Stimulated activated CD4-positive, alpha-beta T cell treated with anti-CD3 and anti-CD28 coated beads, Interleukin-2, amount 100 ng/mL, for 24 hours (primary cell): ENCODE measurements at regions not wholly inside any gene's neighbourhood (a gene's known extent, or its start where the extent isn't known, plus 50 kb on each side); places are given as distances from the start of the nearest gene placed in this dataset.

ENCODE experiments used
- DNase-seq, 2 donors: peaks; one replicate each; pipeline ENCODE4 v3.0.0-alpha.2; 2020

GRCh38 chr11:91407842-91408241, 816.8 kb upstream of the FAT3 start:
- no peak for DNase-seq

GRCh38 chr11:91406009-91406408, 818.6 kb upstream of the FAT3 start:
- no peak for DNase-seq

DNA sequence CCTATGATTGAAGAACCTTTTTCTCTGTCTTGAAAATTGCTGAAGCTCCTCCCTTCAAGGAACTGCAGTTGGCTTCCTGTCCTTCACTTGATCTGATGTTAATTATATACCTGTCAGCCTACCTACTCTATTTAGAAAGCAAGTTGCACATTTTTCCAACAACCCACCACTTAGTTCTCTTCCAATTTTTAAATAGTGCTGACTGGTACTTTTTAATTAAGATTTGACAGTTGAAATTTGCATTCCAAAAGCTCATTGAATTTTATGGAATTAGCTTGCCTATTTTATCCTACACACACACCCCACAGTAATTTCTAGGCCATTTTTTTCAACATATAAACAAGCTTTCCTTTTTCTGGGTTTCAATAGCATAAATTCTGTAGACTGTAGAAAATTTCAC, 820.3 kb upstream of the FAT3 start:
- no peak for DNase-seq

DNA sequence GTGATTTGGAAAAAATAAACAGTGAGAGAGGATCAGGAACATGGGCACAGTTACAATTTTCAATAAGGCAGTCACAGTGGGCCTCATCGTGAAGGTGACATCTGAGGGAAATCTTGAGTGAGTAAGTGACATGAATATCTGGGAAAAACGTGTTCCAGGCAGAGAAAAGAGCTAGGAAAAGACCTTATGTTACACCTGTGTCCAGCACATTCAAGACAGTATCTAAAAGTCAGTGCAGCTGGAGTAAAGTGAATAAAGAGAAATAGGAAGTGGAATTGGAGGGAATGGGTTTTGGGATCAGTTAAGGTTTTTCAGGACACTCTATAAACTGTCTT, 827.5 kb upstream of the FAT3 start:
- no peak for DNase-seq

GRCh38 chr11:91396236-91397133, 828.1 kb upstream of the FAT3 start:
- no peak for DNase-seq

GRCh38 chr11:91394727-91395414, 829.7 kb upstream of the FAT3 start:
- no peak for DNase-seq

DNA sequence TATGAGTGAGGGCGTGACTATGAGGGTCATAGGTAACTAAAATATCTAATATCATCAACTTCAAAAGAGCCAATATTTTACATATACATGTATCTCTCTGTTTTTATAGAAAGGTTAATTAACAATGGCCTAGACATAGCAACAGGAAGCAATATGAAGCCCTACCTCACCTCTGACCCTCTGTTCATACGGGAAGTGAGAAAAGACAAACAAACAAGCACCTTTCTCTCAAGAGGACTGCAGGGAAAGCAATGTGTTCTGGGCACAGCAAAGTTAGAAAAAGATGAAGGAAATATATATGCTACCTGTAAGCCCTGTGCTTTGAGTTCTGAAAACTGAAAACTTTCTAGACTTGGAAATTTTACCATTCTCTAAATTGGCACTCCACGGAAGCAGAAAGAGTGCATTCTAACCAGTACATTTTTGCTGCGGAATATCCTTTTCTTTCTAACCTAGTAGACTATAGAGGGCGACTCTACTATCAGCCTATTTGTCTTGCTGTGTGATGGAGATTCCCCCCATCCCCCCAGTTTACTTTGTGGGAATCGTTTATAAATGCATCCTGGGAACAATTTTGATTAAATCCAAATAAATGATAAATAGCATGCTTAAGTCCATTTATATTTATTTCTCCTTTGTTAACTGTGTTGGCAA, 830.4 kb upstream of the FAT3 start:
- no peak for DNase-seq

DNA sequence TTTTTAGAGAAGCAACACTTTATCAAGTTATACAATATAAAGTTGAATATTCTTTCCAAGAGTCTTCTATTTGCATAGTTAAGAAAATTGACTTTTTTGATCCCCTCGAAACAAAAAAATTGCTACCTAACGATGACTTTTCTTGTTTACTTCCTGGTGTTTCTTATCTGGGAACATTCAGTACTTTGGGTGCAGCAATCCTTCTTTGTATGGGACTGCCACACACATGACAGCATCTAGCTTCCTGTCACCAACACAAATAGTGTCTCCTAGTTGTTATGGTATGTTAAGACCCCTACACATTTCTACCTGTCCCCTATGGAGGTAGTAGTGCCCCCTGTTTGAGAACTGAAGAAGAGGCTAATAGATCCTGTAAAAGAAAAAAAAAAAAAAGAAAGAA, 841.7 kb upstream of the FAT3 start:
- no peak for DNase-seq

DNA sequence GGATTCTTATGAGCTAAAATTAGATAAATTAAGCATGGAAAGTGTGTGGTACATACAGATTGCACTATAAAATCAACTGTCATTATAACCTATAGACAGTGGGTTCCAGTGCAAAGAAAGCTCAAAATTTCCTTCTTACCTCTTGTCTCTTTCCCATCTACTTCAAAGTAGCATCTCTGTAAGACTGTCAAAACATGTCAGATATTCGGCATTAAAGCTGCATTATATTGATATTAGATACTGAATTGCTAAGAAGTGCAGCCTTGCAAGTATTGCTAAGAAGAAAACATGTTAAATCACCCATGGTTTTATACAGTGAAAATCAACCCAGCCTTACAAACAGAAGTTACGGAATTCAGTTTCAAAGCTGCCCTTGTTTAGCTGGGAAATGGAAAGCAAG, 849.8 kb upstream of the FAT3 start:
- no peak for DNase-seq

GRCh38 chr11:91373497-91373896, 851.1 kb upstream of the FAT3 start:
- no peak for DNase-seq

- no peak for DNase-seq
Measured at GRCh38 chr11:91366816-91367215, 857.8 kb upstream of the FAT3 start.

DNA sequence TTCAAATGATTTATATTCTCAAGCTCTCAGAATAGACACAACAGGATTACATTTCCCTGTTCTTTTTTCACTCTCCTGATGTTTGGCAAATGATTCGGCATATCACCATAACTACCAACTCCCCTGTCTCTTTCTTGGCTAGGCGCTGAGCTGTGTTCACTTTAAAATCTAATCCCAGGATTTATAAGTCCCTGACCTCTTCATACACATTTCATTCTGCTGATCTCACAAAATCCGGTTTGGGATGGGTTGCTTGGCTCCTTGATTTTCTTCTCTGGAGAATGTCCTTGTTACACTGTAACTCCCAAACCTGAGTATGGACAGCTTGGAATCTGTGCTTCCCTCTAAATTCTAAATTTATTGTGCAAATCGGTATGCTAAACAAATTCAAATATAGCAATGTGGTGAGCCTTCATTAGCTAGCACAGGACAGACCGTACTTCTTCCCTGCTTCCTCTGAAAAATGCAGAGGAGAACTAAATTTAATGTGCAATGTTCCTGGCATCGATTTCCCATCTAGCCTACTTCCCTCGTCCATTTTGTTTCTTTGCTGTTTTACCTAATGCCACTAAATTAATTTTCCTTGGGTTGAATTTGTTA, 858.5 kb upstream of the FAT3 start:
- DNase-seq, result no peak

DNA sequence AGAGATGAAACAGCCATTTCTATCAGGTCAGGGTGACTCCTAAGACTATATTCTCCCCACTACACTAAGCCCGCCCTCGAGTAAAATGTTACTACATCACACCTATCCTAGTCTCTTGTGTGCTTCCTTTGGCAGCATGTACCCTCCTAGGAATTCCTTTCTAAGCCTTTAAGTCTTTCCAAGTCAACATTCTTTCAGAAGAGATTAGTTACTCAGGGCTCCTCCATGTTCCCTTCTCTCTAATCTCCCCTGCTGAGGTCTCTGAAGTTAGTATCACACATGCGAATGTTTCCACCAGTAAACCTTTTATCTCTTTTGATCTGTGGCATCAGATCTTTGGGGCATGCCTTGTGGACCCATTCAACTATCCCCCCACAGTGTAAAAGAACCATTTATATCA, 873.7 kb upstream of the FAT3 start:
- DNase-seq, result no peak

DNA sequence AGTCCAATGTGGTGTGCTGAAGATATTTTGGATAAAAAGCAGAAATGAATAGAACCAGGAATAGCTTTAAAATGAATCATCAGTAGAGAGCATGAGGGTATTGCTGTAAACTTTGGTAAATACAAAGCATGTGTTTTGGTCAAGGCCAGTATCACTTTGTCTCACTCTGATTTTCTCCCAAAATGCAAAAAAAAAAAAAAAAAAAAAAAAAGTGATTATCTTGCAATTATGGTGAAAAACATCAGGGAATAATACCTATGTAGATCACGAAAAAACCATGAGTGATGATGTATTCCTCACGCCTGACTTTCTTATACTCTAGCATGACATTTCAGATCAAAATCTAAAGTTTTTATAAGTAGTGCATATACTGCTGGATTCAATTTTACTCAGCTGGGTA, 897.9 kb upstream of the FAT3 start:
- no peak for DNase-seq

DNA sequence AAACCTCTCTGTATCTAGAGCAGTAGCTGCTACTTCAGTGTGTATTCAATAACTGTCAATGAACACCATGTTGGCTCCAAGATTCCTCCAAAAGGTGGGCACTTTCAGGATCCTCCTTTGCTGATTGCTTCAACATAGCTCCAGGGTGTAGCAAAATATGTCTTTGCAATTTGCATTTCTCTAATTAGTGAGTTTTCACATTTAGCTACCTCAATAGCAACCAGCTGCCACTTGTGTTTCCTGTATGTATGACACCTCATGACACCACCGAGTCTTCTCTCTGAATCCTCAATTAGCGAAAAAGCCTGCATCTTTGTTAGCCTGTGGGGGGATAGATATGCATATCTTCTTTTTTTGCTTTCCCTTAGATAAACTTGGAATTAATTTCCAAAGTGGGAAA, 898.3 kb upstream of the FAT3 start:
- no peak for DNase-seq

- DNase-seq, result no peak
Measured at GRCh38 chr11:91314521-91314920, 910.1 kb upstream of the FAT3 start.

- no peak for DNase-seq
Measured at GRCh38 chr11:91312541-91312940, 912.1 kb upstream of the FAT3 start.

- DNase-seq, result no peak
Measured at GRCh38 chr11:91310085-91310484, 914.5 kb upstream of the FAT3 start.

DNA sequence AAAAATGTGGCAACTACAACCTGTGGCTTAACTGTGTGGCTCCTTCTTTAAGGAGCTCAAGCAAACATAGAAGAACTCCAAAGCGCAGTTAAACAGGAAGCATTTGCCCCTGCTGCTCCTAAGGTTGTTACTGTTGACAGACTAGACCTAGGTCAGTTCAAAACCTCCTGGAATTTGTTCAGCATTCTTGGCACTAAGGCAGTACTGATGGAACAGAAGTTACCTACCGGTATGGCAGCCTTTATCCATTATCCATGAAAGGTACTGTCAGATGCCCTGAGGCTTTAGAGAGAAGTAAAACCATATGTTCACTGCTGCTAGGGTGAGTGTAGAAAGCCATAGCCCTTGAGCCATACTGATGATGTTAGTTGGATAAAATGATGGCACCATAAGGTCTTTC, 916.5 kb upstream of the FAT3 start:
- DNase-seq, result no peak

DNA sequence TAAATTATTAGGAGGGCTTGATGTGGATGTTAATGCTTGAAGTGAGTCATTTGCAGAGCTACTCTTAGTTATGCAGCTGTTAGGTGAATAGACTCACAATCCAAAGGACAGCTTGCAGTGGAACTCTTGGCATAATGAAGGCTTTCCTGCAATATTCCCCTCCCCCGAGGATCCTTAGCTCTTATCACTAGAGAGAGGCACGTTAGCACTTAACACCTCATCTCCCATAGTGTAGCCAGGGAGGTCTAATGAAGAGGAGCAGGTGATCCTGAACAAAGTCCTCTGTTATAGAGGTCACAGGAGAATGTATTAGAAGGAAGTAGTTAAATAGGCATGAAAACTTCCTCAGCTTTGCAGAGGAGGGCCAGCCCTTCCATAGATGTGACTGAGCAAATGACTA, 919.2 kb upstream of the FAT3 start:
- DNase-seq, result no peak

DNA sequence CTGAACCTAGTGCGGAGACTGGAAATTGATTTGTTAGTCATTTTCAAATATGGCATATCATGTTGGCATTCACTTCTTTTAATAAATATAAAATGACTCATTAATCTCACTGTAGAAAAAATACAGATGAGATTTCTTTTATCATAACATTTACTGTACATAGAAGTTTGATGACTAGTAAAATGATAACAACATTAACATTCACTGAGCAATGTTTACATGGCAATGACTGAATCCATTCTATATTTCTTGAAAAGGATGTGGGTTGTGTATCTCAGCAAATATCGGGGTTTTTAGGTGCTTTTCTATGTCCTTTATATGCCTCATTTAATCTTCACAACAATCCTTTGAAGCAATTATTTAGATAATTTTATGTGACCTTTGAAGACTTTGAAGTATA, 920.9 kb upstream of the FAT3 start:
- DNase-seq, result no peak

DNA sequence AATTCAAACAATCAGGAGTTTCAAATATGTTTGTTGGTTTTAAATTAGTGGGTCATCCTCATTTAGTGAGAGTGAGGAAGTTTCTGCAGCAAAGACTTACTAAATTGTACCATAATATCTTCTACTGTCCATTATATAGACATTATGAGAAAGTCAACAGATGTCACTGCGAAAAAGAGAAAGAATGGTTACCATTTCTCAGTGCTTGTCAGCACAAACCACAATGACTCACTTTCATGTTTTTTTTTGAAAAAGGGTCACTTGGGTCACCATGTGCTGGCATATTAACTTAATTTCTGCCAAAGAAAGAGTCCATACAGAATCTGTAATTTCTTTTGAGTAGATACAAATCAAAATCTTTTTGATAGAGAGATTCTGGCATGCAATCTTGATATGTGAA, 924.6 kb upstream of the FAT3 start:
- DNase-seq, result no peak

DNA sequence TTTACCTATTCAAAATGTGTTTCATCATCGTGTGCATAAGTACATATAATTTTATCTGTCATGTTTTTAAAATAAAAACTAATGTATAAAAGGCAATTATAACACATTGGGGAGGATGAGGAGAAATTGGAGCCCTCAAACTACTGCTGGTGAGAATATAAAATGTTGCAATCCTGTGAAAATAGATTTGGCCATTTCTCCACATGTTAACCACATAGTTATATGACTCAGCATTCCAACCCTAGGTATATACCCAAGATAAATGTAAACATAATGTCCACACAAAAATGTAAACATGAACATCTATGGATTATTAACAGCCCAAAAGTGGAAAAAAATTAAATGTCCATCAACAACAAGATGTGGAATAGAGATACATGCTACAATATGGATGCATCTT, 928.0 kb upstream of the FAT3 start:
- no peak for DNase-seq

DNA sequence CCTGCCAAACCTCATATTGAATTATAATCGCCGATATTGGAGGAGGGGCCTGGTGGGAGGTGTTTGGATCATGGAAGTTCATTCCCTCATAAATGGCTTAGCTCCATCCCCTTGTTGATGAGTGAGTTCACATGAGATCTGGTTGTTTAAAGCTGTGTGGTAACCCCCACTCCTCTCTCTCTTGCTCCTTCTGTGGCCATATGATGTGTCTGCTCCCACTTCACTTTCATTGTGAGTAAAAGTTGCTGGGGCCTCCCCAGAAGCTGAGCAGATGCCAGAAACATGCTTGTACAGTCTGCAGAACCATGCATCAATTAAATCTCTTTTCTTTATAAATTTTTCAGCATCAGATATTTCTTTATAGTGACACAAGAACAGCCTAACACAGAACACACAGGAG, 929.0 kb upstream of the FAT3 start:
- DNase-seq, result no peak
